HepG2 (cell line): ENCODE measurements at regions not wholly inside any gene's neighbourhood (a gene's known extent, or its start where the extent isn't known, plus 50 kb on each side); places are given as distances from the start of the nearest gene placed in this dataset.

ENCODE experiments used
- ESRRA ChIP-seq: sonication (generic); formaldehyde crosslinking; IDR thresholded peaks from 2 replicates; pipeline ENCODE4 v1.5.1; 2020; ENCODE audit warnings: mild to moderate bottlenecking, low read depth, missing genetic modification reagents
- GATAD1 ChIP-seq: IDR thresholded peaks from 2 replicates; pipeline ENCODE4 v1.6.1; 2016; ENCODE audit warnings: missing genetic modification reagents, missing compliant biosample characterization
- HHEX ChIP-seq: IDR thresholded peaks from 2 replicates; pipeline ENCODE4 v1.6.1; 2016; ENCODE audit warnings: control low read depth
- JUN ChIP-seq: sonication (generic); formaldehyde crosslinking; IDR thresholded peaks from 2 replicates; pipeline ENCODE4 v1.4.0; 2020; ENCODE audit warnings: mild to moderate bottlenecking, missing genetic modification reagents
- STAT5B ChIP-seq: sonication (generic); formaldehyde crosslinking; IDR thresholded peaks from 2 replicates; pipeline ENCODE4 v1.4.0; 2020; ENCODE audit warnings: missing genetic modification reagents
- ZSCAN22 ChIP-seq: sonication (generic); formaldehyde crosslinking; IDR thresholded peaks from 2 replicates; pipeline ENCODE4 v1.4.0; 2020; ENCODE audit warnings: mild to moderate bottlenecking, missing genetic modification reagents
- ZSCAN31 ChIP-seq: sonication (generic); formaldehyde crosslinking; IDR thresholded peaks from 2 replicates; pipeline ENCODE4 v1.5.0; 2020; ENCODE audit warnings: low read depth, mild to moderate bottlenecking, missing genetic modification reagents
- TF ChIP-seq, protein P1 (sequence below): sonication (generic); formaldehyde crosslinking; IDR thresholded peaks from 2 replicates; pipeline ENCODE4 v1.8.0; 2022; ENCODE audit warnings: mild to moderate bottlenecking, missing genetic modification reagents, borderline replicate concordance
- TF ChIP-seq, protein P2 (sequence below): sonication (generic); formaldehyde crosslinking; IDR thresholded peaks from 2 replicates; pipeline ENCODE4 v1.4.0; 2020; ENCODE audit warnings: mild to moderate bottlenecking, missing genetic modification reagents, borderline replicate concordance
- TF ChIP-seq, protein P3 (sequence below): IDR thresholded peaks from 2 replicates; pipeline ENCODE4 v1.6.1; 2016; ENCODE audit warnings: low read depth, missing genetic modification reagents, missing compliant biosample characterization

DNA sequence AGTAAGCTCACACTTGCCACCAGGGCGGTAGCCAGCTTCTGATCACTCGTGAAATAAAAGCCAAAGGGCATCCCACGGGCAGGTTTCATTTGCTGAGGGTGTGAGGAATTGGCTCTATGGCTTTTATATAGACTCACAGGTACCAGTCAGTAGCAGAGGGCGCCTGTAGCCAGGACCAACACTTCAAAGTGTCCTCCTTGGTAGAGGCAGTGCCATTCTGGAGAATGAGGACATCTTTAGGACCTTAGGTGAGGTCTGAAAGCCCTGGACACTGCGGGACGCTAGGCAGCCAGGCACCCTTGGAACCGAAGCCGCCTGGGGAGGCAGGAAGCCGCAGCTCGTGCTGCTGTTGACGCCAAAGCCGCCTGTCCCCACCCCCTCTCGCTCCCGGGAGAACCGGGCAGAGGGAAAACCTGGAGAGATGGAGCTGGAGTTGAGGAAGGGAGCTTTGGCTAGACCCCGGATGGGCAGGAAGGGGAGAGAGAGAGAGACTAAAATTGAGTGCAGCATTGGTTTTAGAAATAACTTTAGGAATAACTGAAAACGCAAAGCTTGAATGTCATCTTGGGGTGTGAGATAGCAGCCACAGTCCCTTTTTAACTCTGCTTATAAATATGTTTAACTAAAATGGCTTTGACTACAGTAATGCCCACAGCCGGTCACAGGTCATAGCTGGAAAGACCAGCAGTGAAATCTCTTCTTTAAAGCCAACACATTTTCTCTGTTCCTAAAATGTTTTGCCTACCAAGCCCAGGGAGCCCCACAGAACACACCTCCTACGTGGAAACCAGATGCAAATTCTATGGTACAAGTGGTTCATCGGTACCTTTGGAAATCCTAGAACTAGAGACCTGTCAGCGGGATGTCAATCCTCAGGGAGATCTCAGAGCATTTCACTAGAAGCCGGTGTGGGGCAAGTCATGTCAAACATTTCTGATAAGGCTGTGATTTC is 128.5 kb upstream of the CDYL start (continued):
- TF ChIP-seq, protein P1, sequence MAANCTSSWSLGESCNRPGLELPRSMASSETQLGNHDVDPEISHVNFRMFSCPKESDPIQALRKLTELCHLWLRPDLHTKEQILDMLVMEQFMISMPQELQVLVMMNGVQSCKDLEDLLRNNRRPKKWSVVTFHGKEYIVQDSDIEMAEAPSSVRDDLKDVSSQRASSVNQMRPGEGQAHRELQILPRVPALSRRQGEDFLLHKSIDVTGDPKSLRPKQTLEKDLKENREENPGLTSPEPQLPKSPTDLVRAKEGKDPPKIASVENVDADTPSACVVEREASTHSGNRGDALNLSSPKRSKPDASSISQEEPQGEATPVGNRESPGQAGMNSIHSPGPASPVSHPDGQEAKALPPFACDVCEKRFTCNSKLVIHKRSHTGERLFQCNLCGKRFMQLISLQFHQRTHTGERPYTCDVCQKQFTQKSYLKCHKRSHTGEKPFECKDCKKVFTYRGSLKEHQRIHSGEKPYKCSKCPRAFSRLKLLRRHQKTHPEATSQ (CRISPR knock-in tag) = 0 out of 2 replicates have a peak, but pooled peaks have one; percentile 56
- TF ChIP-seq STAT5B (CRISPR knock-in tag) (no peak), HHEX (CRISPR knock-in tag) (no peak), ZSCAN31 (CRISPR knock-in tag) (0 out of 2 replicates have a peak, but pooled peaks have one; percentile 70), JUN (CRISPR knock-in tag) (no peak), ZSCAN22 (no peak), GATAD1 (peak; percentile 64), ESRRA (CRISPR knock-in tag) (no peak)
- TF ChIP-seq, protein P2, sequence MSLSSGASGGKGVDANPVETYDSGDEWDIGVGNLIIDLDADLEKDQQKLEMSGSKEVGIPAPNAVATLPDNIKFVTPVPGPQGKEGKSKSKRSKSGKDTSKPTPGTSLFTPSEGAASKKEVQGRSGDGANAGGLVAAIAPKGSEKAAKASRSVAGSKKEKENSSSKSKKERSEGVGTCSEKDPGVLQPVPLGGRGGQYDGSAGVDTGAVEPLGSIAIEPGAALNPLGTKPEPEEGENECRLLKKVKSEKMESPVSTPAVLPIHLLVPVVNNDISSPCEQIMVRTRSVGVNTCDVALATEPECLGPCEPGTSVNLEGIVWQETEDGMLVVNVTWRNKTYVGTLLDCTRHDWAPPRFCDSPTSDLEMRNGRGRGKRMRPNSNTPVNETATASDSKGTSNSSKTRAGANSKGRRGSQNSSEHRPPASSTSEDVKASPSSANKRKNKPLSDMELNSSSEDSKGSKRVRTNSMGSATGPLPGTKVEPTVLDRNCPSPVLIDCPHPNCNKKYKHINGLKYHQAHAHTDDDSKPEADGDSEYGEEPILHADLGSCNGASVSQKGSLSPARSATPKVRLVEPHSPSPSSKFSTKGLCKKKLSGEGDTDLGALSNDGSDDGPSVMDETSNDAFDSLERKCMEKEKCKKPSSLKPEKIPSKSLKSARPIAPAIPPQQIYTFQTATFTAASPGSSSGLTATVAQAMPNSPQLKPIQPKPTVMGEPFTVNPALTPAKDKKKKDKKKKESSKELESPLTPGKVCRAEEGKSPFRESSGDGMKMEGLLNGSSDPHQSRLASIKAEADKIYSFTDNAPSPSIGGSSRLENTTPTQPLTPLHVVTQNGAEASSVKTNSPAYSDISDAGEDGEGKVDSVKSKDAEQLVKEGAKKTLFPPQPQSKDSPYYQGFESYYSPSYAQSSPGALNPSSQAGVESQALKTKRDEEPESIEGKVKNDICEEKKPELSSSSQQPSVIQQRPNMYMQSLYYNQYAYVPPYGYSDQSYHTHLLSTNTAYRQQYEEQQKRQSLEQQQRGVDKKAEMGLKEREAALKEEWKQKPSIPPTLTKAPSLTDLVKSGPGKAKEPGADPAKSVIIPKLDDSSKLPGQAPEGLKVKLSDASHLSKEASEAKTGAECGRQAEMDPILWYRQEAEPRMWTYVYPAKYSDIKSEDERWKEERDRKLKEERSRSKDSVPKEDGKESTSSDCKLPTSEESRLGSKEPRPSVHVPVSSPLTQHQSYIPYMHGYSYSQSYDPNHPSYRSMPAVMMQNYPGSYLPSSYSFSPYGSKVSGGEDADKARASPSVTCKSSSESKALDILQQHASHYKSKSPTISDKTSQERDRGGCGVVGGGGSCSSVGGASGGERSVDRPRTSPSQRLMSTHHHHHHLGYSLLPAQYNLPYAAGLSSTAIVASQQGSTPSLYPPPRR (CRISPR knock-in tag) = no peak
- TF ChIP-seq, protein P3, sequence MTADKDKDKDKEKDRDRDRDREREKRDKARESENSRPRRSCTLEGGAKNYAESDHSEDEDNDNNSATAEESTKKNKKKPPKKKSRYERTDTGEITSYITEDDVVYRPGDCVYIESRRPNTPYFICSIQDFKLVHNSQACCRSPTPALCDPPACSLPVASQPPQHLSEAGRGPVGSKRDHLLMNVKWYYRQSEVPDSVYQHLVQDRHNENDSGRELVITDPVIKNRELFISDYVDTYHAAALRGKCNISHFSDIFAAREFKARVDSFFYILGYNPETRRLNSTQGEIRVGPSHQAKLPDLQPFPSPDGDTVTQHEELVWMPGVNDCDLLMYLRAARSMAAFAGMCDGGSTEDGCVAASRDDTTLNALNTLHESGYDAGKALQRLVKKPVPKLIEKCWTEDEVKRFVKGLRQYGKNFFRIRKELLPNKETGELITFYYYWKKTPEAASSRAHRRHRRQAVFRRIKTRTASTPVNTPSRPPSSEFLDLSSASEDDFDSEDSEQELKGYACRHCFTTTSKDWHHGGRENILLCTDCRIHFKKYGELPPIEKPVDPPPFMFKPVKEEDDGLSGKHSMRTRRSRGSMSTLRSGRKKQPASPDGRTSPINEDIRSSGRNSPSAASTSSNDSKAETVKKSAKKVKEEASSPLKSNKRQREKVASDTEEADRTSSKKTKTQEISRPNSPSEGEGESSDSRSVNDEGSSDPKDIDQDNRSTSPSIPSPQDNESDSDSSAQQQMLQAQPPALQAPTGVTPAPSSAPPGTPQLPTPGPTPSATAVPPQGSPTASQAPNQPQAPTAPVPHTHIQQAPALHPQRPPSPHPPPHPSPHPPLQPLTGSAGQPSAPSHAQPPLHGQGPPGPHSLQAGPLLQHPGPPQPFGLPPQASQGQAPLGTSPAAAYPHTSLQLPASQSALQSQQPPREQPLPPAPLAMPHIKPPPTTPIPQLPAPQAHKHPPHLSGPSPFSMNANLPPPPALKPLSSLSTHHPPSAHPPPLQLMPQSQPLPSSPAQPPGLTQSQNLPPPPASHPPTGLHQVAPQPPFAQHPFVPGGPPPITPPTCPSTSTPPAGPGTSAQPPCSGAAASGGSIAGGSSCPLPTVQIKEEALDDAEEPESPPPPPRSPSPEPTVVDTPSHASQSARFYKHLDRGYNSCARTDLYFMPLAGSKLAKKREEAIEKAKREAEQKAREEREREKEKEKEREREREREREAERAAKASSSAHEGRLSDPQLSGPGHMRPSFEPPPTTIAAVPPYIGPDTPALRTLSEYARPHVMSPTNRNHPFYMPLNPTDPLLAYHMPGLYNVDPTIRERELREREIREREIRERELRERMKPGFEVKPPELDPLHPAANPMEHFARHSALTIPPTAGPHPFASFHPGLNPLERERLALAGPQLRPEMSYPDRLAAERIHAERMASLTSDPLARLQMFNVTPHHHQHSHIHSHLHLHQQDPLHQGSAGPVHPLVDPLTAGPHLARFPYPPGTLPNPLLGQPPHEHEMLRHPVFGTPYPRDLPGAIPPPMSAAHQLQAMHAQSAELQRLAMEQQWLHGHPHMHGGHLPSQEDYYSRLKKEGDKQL (CRISPR knock-in tag) = no peak
